ENCODE measurements at regions not wholly inside any gene's neighbourhood (a gene's known extent, or its start where the extent isn't known, plus 50 kb on each side); places are given as distances from the start of the nearest gene placed in this dataset.
A peak's percentile ranks its signal among the peaks of the same experiment; 100 is the strongest.

DNA sequence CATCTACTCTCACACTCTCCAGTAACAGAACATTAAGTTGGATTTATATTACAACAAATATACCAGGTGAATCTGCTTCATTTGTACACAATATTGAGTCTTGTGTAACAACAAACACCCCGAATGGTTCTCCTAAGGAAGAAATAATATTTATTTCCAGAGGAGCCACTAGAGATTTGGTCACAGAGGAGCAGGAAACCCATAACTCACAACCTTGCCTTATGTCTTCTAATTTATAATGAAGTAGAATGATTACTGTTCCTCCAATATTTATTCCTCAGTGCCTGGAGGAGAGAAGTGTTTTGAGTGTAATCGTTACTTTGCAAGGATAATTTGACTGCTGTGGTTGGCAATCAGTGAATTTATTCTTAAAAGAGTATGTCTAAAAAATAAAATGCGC is 1243.7 kb upstream of the PCDH20 start:
- Mint-ChIP-seq H3K9me3 (peaks cover 28% of the 10 kb centered on the region), H3K4me1 (ENCODE audit: low read depth) (no peaks in the 10 kb centered on the region), H3K27ac (no peak overlapping the region), H3K36me3 (ENCODE audit: low read depth) (no peaks in the 10 kb centered on the region), H3K27me3 (ENCODE audit: low read depth) (no peaks in the 10 kb centered on the region), H3K4me3 (no peak overlapping the region)
- DNase-seq (ENCODE audit: low spot score) = no peak

DNA sequence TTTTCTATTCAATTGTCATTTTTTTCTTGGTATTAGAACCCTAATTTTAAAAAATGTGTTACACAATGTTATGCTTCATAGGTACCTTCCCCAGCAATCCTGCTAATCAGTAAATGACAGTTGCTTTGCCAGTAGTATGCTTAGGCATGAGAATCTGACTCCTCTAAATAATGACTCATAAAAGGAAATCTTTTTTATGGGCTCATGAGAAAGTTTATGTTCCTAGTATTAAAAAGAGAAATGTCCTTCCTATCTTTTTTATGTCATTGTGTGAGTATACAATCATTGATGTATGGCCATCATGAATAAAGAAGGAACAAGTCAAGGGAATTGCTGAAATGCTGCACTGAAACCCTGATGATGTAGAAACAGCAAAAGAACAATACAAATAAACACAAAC is 1237.7 kb upstream of the PCDH20 start:
- peaks cover 15% of the 10 kb centered on the region for H3K9me3 Mint-ChIP-seq
- no peak overlapping the region for H3K27ac Mint-ChIP-seq

DNA sequence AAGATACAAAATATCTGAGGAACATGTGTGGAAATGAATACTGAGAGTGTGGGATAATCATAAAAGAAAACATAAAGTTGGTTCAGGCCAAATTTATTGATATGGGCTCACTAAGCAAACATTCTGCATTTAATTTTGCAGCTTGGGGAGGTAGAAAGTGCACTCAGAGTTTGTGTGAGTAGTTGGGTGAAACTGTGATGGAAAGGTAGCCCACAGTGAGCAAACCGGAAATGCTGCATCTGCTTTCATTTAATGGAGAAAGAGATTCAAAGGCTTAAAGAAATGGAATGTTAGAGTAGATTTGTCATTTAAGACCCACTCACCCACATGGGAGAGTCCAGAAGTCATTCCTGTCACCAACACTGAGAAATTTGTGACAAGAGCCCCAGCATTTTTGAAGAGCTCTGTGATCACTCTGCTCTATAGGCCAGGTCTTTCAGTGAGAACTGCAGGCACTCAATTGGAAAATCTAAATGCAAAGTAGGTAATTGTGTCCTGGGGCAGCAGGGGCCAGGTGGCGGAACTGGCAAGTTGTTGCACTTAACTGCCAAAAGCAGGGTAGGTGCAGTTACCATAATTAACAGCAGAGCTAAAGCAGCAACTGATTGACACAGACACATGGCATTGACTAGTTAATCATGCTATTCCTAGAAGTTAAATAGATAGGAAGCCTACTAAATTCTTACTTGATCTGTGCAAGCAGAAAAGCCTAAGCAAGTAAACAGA is 1228.3 kb upstream of the PCDH20 start:
- H3K4me1 Mint-ChIP-seq (ENCODE audit: low read depth) = no peaks in the 10 kb centered on the region
- no peak for DNase-seq (ENCODE audit: low spot score)
- no peak overlapping the region for H3K27ac Mint-ChIP-seq
- H3K27me3 Mint-ChIP-seq (ENCODE audit: low read depth) = no peaks in the 10 kb centered on the region
- no peak overlapping the region for H3K4me3 Mint-ChIP-seq
- peaks cover 27% of the 10 kb centered on the region for H3K9me3 Mint-ChIP-seq
- H3K36me3 Mint-ChIP-seq (ENCODE audit: low read depth) = no peaks in the 10 kb centered on the region

More for the DNA sequence above, 1237.7 kb upstream of the PCDH20 start:
- no peaks in the 10 kb centered on the region for H3K36me3 Mint-ChIP-seq (ENCODE audit: low read depth)
- DNase-seq (ENCODE audit: low spot score) = no peak
- H3K4me1 Mint-ChIP-seq (ENCODE audit: low read depth) = no peaks in the 10 kb centered on the region
- H3K4me3 Mint-ChIP-seq = no peak overlapping the region
- H3K27me3 Mint-ChIP-seq (ENCODE audit: low read depth) = no peaks in the 10 kb centered on the region

DNA sequence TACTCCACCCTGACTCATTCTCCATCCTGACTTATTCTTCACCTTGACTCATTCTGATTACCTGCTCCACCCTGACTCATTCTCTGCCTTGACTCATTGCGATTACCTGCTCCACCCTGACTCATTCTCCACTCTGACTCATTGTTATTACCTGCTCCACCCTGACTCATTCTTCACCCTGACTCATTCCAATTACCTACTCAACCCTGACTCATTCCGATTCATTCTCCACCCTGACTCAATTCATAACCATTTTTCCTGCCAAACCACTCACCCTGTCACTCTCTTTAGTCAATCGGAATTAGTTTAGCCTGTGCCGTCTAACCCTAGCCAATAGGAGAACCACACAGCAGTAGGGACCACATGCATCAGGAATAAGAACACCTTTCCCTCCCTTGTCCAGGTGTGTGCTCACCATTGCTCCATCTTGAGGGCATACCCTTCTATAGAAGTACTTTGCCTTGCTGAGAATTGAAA is 1227.4 kb upstream of the PCDH20 start:
- Mint-ChIP-seq H3K9me3 (peaks cover 27% of the 10 kb centered on the region), H3K27me3 (ENCODE audit: low read depth) (no peaks in the 10 kb centered on the region), H3K36me3 (ENCODE audit: low read depth) (no peaks in the 10 kb centered on the region), H3K4me1 (ENCODE audit: low read depth) (no peaks in the 10 kb centered on the region), H3K4me3 (no peak overlapping the region), H3K27ac (no peak overlapping the region)
- DNase-seq (ENCODE audit: low spot score) = peak; percentile 9

DNA sequence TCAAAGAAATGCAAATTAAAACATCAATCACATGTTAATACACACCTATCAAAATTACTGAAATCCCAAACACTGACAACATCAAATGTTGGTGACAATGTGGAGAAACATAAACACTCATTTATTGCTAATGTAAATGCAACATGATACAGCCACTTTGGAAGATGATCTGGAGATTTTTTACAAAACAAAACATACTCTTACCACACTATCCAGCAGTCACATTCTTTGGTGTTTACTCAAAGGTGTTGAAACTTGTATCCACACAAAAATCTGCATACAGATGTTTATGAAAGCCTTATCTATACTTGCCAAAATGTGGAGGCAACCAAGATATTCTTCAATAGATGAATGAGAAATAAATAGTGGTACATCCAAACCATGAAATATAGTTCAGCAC is 1219.5 kb upstream of the PCDH20 start:
- no peaks in the 10 kb centered on the region for H3K27me3 Mint-ChIP-seq (ENCODE audit: low read depth)
- H3K4me3 Mint-ChIP-seq = no peak overlapping the region
- DNase-seq (ENCODE audit: low spot score) = no peak
- no peak overlapping the region for H3K27ac Mint-ChIP-seq
- no peaks in the 10 kb centered on the region for H3K36me3 Mint-ChIP-seq (ENCODE audit: low read depth)
- no peaks in the 10 kb centered on the region for H3K9me3 Mint-ChIP-seq
- H3K4me1 Mint-ChIP-seq (ENCODE audit: low read depth) = no peaks in the 10 kb centered on the region

DNA sequence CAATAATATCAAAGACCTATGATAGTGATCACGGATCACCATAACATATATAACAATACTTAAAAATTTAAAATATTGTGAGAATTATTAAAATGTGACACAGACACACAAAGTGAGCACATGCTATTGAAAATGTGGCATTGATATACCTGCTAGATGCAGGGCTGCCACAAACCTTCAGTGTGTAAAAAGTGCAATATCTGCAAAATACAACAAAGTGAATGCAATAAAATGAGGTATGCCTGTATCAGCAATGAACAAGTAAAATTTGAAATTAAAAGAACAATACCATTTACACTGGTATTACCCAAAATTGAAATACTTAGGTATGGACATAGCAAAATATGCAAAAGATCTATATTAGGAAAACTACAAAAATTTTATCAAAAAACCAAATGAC is 1217.8 kb upstream of the PCDH20 start:
- DNase-seq (ENCODE audit: low spot score) = no peak
- Mint-ChIP-seq H3K36me3 (ENCODE audit: low read depth) (no peaks in the 10 kb centered on the region), H3K9me3 (peaks cover 3% of the 10 kb centered on the region), H3K27ac (no peak overlapping the region), H3K4me3 (no peak overlapping the region), H3K4me1 (ENCODE audit: low read depth) (no peaks in the 10 kb centered on the region), H3K27me3 (ENCODE audit: low read depth) (no peaks in the 10 kb centered on the region)

DNA sequence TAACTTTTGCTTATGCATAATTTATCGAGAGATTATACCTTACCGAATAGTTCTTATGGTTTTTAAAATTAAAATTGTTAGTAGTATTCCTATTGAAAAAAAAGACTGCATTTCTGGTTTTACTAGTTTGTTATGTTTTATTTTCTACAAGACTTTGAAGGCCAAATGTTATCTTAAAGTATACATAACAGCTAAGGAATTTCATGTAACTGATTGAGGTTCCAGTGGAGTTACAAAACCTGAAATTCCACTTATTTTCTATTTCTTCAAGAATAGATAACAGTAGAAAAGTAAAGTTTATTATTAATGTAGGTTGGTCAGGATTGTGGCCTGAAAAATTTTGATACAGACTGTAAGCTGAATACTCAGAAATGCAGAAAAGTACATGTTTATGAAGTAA is 1216.0 kb upstream of the PCDH20 start:
- Mint-ChIP-seq H3K27me3 (ENCODE audit: low read depth) (no peaks in the 10 kb centered on the region), H3K4me3 (no peak overlapping the region), H3K9me3 (peaks cover 3% of the 10 kb centered on the region), H3K27ac (no peak overlapping the region), H3K36me3 (ENCODE audit: low read depth) (no peaks in the 10 kb centered on the region), H3K4me1 (ENCODE audit: low read depth) (no peaks in the 10 kb centered on the region)
- DNase-seq (ENCODE audit: low spot score) = no peak

DNA sequence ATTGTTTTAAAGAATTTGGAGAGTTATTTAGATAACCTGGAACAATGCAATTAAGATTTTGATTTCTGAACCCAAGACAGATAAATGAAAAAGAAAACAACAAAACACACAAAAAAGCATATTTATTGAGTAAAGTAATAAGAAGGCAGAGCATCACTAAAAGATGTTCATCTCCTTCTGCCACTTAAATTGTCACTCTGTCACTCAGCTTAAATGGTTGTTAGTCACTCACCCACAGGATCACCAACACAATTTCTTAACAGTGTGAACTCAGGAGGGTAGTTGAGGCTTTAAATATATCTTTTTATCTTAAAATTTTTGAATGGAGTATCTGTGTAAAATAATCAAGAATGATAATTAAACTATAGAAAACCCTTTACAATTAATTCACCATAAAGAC is 1215.5 kb upstream of the PCDH20 start:
- peaks cover 3% of the 10 kb centered on the region for H3K9me3 Mint-ChIP-seq
- no peaks in the 10 kb centered on the region for H3K27me3 Mint-ChIP-seq (ENCODE audit: low read depth)
- no peaks in the 10 kb centered on the region for H3K4me1 Mint-ChIP-seq (ENCODE audit: low read depth)
- H3K27ac Mint-ChIP-seq = no peak overlapping the region
- H3K4me3 Mint-ChIP-seq = no peak overlapping the region
- no peaks in the 10 kb centered on the region for H3K36me3 Mint-ChIP-seq (ENCODE audit: low read depth)
- no peak for DNase-seq (ENCODE audit: low spot score)

DNA sequence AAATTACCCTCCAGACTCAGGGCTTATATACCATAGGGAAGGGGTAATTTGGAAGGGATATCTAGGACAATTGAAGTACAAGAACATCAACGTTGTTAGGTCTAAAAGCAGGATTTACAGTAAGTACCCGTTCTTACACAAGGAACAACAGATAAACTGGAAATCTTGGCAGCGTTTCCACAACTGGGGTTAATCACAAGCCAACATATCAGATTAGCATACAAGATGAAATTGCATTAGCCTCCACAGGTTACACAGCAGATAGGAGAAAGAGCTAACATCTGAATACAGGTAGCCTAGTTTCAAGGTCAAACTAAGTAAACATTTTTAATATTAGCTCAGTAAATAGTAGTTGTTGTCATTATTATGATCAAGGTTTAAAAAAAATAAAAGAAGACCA is 1214.0 kb upstream of the PCDH20 start:
- H3K4me1 Mint-ChIP-seq (ENCODE audit: low read depth) = no peaks in the 10 kb centered on the region
- H3K4me3 Mint-ChIP-seq = no peak overlapping the region
- peaks cover 8% of the 10 kb centered on the region for H3K9me3 Mint-ChIP-seq
- H3K27ac Mint-ChIP-seq = no peak overlapping the region
- no peaks in the 10 kb centered on the region for H3K36me3 Mint-ChIP-seq (ENCODE audit: low read depth)
- DNase-seq (ENCODE audit: low spot score) = no peak
- H3K27me3 Mint-ChIP-seq (ENCODE audit: low read depth) = no peaks in the 10 kb centered on the region

DNA sequence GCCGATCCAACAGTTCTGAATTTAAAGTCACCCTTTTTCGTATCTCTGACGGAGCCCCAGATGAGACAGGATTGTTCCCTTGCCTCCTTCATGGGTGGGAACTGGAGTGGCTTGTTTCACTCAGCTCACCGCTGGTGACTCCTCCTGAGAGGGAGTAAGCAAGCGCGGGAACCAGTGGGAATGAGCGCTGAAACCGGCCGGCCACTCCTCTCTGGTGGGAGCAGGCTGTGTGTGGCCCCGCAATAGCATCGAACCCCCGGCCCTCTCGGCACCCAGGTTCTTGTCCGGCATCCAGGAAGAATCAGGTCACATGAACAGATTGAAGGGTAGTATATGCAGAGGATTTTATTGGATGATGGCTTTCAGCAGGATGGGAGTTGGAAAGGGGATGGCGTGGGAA is 1211.6 kb upstream of the PCDH20 start:
- no peak overlapping the region for H3K27ac Mint-ChIP-seq
- no peaks in the 10 kb centered on the region for H3K36me3 Mint-ChIP-seq (ENCODE audit: low read depth)
- H3K9me3 Mint-ChIP-seq = peaks cover 16% of the 10 kb centered on the region
- no peak overlapping the region for H3K4me3 Mint-ChIP-seq
- DNase-seq (ENCODE audit: low spot score) = no peak
- H3K4me1 Mint-ChIP-seq (ENCODE audit: low read depth) = no peaks in the 10 kb centered on the region
- H3K27me3 Mint-ChIP-seq (ENCODE audit: low read depth) = no peaks in the 10 kb centered on the region

DNA sequence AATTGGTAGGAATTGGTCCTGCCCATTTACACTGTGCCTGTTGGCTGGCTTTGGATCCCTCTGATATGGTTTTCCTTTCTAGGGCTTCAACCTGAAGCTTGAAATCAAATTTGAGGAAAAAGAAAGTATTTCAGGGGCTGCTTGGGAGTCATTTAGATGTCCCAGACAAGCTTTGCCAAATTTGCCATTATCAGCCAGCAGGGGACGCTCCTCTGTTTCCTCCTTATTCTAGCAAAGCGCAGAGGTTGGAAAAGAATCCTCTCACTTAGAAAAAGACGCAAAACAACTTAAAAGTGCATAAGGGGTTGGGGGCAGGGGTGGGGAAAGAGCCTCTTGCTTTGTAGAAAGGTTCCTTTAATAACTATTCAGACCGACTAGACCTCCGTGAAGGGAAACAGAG is 1211.1 kb upstream of the PCDH20 start:
- no peaks in the 10 kb centered on the region for H3K4me1 Mint-ChIP-seq (ENCODE audit: low read depth)
- H3K27me3 Mint-ChIP-seq (ENCODE audit: low read depth) = no peaks in the 10 kb centered on the region
- no peaks in the 10 kb centered on the region for H3K36me3 Mint-ChIP-seq (ENCODE audit: low read depth)
- no peak for DNase-seq (ENCODE audit: low spot score)
- H3K4me3 Mint-ChIP-seq = no peak overlapping the region
- H3K27ac Mint-ChIP-seq = no peak overlapping the region
- peaks cover 16% of the 10 kb centered on the region for H3K9me3 Mint-ChIP-seq

DNA sequence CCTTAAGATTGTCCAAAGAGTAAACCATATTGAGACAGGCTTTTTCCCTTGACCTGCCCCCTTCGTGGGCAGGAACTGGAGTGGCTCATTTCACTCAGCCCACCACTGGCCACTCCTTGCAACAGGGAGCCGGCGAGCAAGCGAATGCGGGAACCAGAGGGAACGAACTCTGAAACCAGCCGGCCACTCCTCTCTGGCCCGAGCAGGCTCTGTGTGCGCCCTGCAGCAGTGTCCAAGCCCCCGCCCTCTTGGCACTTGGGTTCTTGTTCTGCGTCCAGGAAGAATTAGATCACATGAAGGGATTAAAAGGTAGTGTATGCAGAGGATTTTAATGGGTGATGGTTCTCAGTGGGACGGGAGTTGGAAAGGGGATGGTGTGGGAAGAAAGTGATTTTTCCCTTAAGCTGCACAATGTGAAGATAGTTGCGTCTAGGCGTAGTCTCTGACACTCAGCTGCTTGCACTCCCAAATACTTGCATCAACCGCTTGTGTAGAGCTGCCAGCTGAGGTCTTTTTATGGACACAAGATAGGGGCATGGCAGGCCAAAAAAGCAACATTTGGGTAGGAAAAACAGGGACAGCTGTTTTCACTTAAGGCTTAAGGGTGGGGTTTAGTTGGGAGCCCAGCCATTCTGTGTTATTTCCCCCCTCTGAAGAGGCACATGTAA is 1209.7 kb upstream of the PCDH20 start:
- H3K36me3 Mint-ChIP-seq (ENCODE audit: low read depth) = no peaks in the 10 kb centered on the region

DNA sequence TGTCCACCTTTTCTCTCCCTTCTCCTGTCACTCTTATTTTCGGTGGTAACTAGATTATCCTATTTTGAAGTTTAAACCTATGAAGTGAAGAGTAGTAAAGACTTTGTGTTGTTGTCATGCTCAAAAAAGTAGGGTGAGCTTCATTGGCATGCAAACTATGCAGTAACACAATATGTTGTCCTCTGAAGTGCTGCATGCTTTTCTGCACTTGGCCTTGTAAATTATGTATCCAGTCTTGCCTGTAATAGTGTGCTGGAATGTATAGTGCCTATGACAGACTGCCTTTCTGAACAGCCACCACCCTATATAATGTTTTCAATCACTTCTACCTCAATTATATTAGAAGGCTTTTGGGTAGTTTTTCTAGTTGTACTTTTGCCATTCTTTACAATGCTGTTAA is 1198.2 kb upstream of the PCDH20 start:
- no peak for DNase-seq (ENCODE audit: low spot score)
- Mint-ChIP-seq H3K4me3 (no peak overlapping the region), H3K27ac (no peak overlapping the region), H3K36me3 (ENCODE audit: low read depth) (no peaks in the 10 kb centered on the region), H3K9me3 (peaks cover 28% of the 10 kb centered on the region), H3K4me1 (ENCODE audit: low read depth) (no peaks in the 10 kb centered on the region), H3K27me3 (ENCODE audit: low read depth) (no peaks in the 10 kb centered on the region)

More for the DNA sequence above, 1209.7 kb upstream of the PCDH20 start:
- H3K4me3 Mint-ChIP-seq = no peak overlapping the region
- no peaks in the 10 kb centered on the region for H3K27me3 Mint-ChIP-seq (ENCODE audit: low read depth)
- H3K27ac Mint-ChIP-seq = no peak overlapping the region
- H3K9me3 Mint-ChIP-seq = peaks cover 17% of the 10 kb centered on the region
- H3K4me1 Mint-ChIP-seq (ENCODE audit: low read depth) = no peaks in the 10 kb centered on the region
- DNase-seq (ENCODE audit: low spot score) = no peak

DNA sequence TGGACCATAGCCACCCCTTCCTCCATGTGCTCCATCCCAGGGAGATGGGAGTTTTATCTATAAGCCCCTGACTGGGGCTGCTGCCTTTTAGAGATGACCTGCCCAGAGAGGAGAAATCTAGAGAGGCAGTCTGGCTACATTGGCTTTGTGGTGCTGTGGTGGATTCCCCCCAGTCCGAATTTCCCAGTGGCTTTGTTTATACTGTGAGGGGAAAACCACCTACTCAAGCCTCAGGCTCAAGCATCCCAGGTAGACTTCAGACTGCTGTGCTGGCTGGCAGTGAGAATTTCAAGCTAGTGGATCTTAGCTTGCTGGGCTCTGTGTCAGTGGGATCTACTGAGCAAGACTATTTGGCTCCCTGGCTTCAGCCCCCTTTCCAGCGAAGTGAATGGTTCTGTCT is 1195.7 kb upstream of the PCDH20 start:
- H3K4me1 Mint-ChIP-seq (ENCODE audit: low read depth) = no peaks in the 10 kb centered on the region
- no peak overlapping the region for H3K27ac Mint-ChIP-seq
- no peaks in the 10 kb centered on the region for H3K36me3 Mint-ChIP-seq (ENCODE audit: low read depth)
- H3K9me3 Mint-ChIP-seq = peaks cover 41% of the 10 kb centered on the region
- no peak for DNase-seq (ENCODE audit: low spot score)
- no peak overlapping the region for H3K4me3 Mint-ChIP-seq
- H3K27me3 Mint-ChIP-seq (ENCODE audit: low read depth) = no peaks in the 10 kb centered on the region

DNA sequence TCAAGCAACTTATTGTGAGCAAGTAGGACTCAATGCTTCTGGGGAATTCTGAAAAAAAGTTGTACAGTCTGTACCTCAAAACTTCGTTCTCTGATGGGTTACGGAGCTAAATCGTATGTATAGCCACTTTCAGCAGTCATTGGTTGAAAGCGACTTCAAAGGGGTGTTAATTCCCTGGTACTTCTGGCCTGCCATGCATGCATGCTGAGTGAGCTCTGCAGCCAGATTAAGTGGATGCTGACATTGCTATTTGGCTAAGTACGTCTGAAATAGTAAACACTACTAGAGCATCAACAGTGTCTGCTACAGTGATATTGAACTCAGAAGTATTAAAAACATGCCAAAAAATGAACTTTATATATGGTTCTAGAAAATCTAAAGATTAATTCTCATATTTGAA is 1183.1 kb upstream of the PCDH20 start:
- Mint-ChIP-seq H3K9me3 (peaks cover 16% of the 10 kb centered on the region), H3K4me1 (ENCODE audit: low read depth) (no peaks in the 10 kb centered on the region), H3K36me3 (ENCODE audit: low read depth) (no peaks in the 10 kb centered on the region), H3K4me3 (no peak overlapping the region), H3K27ac (no peak overlapping the region), H3K27me3 (ENCODE audit: low read depth) (no peaks in the 10 kb centered on the region)
- DNase-seq (ENCODE audit: low spot score) = no peak
